Testis (tissue), 2 donors: ENCODE measurements at regions not wholly inside any gene's neighbourhood (a gene's known extent, or its start where the extent isn't known, plus 50 kb on each side); places are given as distances from the start of the nearest gene placed in this dataset.

ENCODE experiments used
- POLR2A ChIP-seq: fragments of 450-650 bp; IDR thresholded peaks from one replicate; pipeline ENCODE4 v1.6.1; 2017; ENCODE audit warnings: antibody characterized with exemption, mild to moderate bottlenecking, moderate library complexity
- TF ChIP-seq, protein P1 (sequence below), 3 experiments: fragments of 450-650 bp in 2 of 3; fragments of 200-600 bp in 1 of 3; sonication (generic) in 1 of 3; IDR thresholded peaks; one replicate each; pipeline ENCODE4 v1.5.1; 2016 to 2019; ENCODE audit warnings: antibody characterized with exemption in 3 of 3, mild to moderate bottlenecking in 2 of 3, moderate library complexity in 1 of 3

- TF ChIP-seq, protein P1, sequence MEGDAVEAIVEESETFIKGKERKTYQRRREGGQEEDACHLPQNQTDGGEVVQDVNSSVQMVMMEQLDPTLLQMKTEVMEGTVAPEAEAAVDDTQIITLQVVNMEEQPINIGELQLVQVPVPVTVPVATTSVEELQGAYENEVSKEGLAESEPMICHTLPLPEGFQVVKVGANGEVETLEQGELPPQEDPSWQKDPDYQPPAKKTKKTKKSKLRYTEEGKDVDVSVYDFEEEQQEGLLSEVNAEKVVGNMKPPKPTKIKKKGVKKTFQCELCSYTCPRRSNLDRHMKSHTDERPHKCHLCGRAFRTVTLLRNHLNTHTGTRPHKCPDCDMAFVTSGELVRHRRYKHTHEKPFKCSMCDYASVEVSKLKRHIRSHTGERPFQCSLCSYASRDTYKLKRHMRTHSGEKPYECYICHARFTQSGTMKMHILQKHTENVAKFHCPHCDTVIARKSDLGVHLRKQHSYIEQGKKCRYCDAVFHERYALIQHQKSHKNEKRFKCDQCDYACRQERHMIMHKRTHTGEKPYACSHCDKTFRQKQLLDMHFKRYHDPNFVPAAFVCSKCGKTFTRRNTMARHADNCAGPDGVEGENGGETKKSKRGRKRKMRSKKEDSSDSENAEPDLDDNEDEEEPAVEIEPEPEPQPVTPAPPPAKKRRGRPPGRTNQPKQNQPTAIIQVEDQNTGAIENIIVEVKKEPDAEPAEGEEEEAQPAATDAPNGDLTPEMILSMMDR (IDR thresholded peaks at IDR 0.05) = no peak
- no peak for TF ChIP-seq POLR2A
Measured at GRCh38 chr1:29835874-29836273, 599.6 kb downstream of the PTPRU start.
